CD4-positive, alpha-beta T cell treated with Interferon gamma for 1 hour (primary cell): ENCODE measurements at regions not wholly inside any gene's neighbourhood (a gene's known extent, or its start where the extent isn't known, plus 50 kb on each side); places are given as distances from the start of the nearest gene placed in this dataset.
"Not testable (repeated sequence)": the region's sequence is repeated elsewhere in the genome, so short reads cannot be mapped to it uniquely, and the experiment has no call there.

Experiments
- DNase-seq: peaks from one replicate; pipeline ENCODE4 v3.0.0-alpha.2; 2020

- no peak for DNase-seq
Measured at GRCh38 chr20:48219306-48219705, 434.0 kb upstream of the SULF2 start.

GRCh38 chr20:48217190-48217589, 431.9 kb upstream of the SULF2 start:
- no peak for DNase-seq

- DNase-seq: no peak
Measured at GRCh38 chr20:48215536-48215935, 430.3 kb upstream of the SULF2 start.

- DNase-seq: no peak
Measured at GRCh38 chr20:48214601-48215000, 429.3 kb upstream of the SULF2 start.

GRCh38 chr20:48213635-48214034, 428.4 kb upstream of the SULF2 start:
- DNase-seq: not testable (repeated sequence)

GRCh38 chr20:48212806-48213509, 427.7 kb upstream of the SULF2 start:
- DNase-seq: no peak

DNA sequence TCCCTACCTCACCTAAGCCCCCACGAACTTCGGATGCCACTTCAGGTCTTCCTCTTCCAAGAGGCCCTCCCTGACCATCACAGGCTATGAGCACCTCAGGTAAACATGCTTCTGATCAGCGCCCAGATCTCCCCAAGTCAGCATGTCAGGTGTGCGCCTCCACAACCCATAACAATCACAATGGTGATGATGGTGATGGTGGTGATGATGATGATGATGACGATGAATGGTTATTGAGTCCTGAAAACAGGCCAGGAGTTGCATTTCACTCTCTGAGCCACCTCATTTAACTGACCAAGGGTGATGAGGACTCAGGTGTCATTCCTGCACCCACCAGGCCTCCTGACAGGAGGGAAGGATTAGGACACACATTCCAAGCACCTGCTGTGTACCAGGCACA, 426.6 kb upstream of the SULF2 start:
- no peak for DNase-seq

GRCh38 chr20:48211238-48211637, 426.0 kb upstream of the SULF2 start:
- no peak for DNase-seq

GRCh38 chr20:48210111-48211027, 425.1 kb upstream of the SULF2 start:
- DNase-seq: no peak

GRCh38 chr20:48209102-48209501, 423.8 kb upstream of the SULF2 start:
- DNase-seq: no peak

GRCh38 chr20:48208176-48208575, 422.9 kb upstream of the SULF2 start:
- DNase-seq: no peak

GRCh38 chr20:48207505-48207904, 422.2 kb upstream of the SULF2 start:
- DNase-seq: no peak

- no peak for DNase-seq
Measured at GRCh38 chr20:48205786-48206185, 420.5 kb upstream of the SULF2 start.

DNA sequence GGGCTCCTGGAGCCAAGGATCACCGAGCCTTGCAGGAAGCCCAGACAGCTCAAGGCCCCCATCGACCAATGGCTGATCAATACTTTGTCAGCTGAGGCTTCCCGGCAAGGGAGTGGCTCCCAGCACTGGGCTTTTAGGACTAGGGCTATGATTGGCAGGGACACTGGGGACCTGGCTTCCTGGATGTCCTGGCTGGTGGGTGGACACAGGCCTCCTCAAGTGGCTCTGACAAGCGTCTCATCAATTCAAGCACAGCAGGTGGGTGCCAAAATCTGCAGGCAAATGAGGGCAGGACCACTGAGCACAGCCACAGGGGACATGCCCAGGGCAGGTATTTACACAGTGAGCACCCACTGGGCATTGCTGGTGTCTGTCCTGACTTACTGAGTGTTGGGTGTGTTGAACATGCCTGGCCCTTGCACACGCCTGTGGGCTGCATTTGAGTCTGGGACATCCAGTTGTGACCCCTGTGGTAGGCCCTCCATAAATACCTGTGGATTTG, 420.1 kb upstream of the SULF2 start:
- DNase-seq: no peak

DNA sequence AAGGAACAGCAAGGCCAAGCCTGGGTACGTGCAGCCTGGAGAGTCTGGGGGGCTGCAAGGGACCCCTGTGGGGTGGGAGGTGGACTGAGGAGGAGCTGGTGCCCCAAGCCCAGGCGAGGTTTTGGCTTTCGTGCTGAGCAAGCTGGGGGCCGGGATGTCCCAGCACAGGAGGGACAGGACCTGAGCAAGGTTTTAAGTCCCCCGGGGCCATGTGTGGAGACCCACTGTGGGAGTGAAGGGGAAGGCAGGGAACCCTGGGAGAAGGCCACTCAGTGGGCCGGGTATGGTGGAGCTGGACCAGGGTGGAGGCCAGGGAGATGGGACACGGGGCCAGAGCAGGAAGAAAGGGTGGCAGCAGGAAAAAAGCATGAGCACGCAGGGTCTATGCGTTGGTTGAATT, 419.2 kb upstream of the SULF2 start:
- DNase-seq: no peak

DNA sequence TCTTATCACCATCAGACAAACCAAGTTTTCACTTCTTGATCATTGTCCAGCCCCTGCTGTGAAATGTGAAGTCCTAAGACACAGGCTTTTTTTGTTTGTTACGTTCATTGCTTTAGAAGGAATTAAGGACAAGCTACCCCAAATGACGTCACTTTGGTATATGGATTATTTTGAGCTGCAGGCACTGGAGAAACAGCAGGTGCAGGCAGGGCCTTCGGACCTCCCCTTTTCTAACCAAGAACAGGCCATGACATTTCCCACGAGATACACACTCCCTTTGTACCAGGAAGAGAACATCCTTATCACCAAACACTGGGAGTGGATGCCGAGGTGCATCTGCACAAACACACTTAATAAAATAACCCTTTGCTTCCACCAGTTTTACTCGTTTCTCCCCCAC, 418.0 kb upstream of the SULF2 start:
- DNase-seq: no peak

DNA sequence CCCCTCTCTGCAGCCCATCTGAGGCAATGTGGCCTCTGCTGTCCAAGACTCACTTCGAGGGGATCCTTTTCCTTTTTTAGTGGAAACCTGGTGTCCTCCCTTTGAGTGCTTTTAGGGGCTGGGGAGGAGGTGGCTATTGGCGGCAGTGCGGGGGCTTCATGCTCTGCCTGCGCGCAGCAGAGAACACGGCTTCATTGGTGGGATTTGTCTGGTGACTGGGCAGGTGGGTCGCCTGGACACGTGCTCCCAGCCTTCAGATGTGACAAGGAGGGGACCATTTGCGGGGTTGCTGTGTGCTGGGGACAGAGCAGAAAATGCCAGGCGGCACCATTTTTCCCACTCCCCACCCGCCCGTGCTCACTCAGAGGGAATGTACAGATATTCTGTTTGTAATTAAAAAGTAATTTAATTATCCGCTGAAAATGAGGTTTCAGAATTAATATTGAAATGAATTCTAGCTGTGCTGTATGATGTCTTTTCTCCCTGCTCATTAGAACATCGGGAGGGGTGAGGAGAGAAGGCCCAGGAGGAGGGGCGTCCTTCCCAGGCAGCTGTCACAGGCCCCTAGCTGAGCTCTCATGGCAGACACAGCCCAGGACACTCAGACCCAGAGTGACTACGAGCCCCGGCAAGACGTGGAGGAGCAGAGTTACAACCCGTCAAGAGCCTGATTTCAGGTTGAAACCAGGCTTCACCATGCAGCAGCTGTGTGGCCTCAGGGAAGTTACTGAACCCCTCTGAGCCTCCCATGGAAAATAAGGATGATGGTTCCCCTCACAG, 417.2 kb upstream of the SULF2 start:
- DNase-seq: no peak

GRCh38 chr20:48201885-48202284, 416.6 kb upstream of the SULF2 start:
- DNase-seq: no peak

GRCh38 chr20:48201188-48201587, 415.9 kb upstream of the SULF2 start:
- no peak for DNase-seq

DNA sequence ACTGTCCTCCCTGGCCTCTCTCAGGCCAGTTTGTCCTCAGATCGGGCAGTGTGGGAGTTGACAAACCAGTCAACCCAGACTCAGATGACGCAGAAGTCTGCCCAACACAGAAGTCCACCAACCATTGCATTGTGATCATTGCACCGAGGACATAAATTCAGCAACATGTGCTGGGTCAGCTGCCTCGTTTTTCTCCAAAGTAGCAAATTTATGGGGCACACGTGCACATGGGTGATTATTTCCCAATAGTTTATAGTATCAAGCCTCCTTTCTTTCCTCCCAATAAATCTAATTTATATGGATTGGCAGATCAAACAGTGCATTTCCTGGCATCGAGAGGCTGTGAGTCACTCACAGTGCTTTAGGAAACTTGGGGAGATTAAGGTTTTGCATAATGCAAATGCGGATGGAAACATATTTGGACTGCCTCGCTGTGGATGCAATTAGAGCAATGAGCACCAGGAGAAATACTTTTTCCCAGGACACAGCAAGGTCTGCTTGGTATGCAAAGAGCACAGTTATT, 413.7 kb upstream of the SULF2 start:
- no peak for DNase-seq

DNA sequence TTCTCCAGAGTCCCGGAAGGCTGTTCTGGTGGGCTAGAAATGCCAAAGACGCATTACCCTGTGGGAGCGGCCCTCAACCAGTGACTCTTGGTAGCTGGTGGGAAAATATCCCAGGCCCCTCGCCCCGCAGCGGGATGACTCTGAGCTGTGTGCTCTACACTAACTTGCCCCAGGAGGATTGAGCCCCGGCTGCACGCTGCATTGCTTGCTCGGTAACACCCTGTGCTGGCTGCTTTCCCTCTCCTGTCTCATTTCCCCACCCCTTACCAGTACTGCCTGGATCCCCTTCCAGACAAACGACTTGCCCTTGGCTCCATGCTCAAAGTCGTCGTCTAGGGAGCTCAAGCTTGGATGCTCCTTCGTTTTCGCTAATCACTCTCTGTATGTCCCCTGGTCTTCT, 411.8 kb upstream of the SULF2 start:
- DNase-seq: no peak

GRCh38 chr20:48196486-48196885, 411.2 kb upstream of the SULF2 start:
- DNase-seq: no peak

DNA sequence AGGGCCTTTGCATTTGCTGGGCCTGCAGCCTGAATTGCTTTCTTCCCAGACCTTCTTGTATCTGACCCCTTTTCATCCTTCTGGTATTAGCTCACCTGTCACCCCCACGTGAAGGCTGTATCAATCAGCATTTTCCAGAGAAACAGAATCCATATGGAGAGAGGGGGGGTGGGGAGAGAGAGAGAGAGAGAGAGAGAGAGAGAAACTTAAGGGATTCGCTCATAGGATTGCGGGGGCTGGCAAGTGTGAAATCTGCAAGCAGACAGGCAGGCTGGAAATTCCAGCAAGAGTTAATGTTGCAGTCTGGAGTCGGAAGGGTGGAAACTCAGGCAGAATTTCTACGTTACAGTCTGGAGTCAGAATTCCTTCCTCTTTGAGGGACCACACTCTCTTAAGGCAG, 410.7 kb upstream of the SULF2 start:
- no peak for DNase-seq
